ENCODE measurements at regions not wholly inside any gene's neighbourhood (a gene's known extent, or its start where the extent isn't known, plus 50 kb on each side); places are given as distances from the start of the nearest gene placed in this dataset.

DNA sequence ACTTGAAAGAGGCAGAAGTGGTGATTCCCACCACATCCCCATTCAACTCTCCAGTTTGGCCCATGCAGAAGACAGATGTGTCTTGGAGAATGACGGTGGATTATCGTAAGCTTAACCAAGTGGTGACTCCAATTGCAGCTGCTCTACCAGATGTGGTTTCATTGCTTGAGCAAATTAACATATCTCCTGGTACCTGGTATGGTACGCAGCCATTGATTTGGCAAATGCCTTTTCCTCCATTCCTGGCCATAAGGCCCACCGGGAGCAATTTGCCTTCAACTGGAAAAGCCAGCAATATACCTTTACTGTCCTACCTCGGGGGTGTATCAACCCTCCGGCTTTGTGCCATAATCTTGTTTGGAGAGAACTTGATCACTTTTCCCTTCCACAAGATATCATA is 411.5 kb upstream of the SMIM21 start:
- DNase-seq: no peak

GRCh38 chr18:75837316-75837715 is 409.8 kb upstream of the SMIM21 start:
- no peak for DNase-seq

- no peak for DNase-seq
Observed at GRCh38 chr18:75836516-75836915, 409.0 kb upstream of the SMIM21 start.

DNA sequence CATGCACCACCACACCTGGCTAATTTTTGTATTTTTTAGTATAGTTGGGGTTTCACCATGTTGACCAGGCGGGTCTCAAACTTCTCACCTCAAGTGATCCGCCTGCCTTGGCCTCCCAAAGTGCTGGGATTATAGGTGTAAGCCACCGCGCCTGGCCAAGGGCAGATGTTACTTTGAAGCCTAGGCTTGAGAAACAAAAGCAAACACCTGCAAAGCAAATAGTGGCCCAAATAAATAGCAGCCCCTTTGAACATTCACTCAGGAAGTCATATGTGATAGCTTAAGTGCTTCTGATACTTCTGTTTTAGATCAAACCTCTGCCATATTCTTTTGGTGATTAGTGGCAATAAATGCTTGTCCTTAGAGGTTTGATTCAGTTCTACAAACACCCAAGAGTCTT is 404.5 kb upstream of the SMIM21 start:
- DNase-seq: no peak

DNA sequence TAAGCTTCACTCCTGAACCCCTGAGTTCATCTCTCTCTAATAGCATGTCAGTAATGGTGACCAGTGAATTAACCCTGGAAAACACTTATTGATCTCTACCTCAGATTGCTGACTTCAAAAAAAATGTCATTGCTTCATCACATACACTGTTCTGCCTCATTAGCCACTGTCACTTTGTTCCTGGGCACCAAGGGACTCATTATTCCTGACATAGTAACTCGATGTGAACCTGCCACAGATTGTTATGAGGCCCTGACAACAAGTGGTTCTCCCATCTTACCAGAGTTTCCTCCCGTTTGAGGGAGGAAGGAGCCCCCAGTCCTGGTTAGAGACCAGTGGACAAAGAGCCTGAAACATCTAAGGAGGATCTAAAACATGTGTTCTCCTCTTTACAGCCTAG is 403.3 kb upstream of the SMIM21 start:
- DNase-seq: no peak

- no peak for DNase-seq
Observed at GRCh38 chr18:75829091-75829490, 401.6 kb upstream of the SMIM21 start.

DNA sequence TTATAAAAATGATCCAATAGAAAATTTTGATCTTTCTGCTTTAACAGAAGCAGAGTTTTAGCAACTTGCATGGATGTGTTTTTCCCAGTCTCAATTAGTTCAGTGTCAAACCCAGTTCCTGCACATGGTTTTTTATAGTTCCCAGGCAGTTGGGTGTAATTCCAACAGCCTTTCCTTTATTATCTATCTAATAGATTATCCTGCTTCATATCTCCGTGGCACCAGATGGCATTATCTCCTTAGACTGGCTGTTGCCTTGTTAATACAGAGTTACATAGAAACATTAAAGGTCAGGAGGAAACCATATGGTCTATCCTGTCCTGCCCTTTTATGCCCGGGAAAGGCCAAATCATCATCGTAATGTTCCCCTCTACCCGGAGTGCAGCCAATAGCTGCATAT is 400.9 kb upstream of the SMIM21 start:
- DNase-seq: no peak

DNA sequence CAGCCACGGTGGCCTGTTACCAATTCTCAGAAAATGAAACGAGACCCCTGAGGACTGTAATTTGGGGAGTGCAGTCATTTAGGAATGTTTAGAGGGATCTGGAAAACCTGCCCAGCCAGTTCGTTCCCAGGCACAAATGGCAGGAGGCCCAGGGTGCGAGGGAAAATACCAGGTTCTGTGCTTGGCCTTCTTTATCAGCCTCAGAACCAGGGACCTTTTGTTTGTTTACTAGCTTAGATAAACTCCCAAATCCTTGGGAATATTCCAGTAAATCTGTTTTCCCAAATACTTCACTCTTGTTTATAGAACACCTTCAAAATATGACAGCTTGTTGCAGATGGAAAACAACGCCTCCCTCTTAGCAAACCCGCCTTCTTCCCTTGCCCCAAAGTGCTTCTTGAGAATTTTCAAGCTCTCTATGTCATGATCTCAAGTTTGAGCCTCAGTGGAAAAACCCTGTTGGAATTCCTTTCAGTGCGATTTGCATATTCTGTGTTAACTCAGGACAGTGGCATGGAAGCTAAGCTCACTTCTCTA is 400.3 kb upstream of the SMIM21 start:
- DNase-seq: no peak

DNA sequence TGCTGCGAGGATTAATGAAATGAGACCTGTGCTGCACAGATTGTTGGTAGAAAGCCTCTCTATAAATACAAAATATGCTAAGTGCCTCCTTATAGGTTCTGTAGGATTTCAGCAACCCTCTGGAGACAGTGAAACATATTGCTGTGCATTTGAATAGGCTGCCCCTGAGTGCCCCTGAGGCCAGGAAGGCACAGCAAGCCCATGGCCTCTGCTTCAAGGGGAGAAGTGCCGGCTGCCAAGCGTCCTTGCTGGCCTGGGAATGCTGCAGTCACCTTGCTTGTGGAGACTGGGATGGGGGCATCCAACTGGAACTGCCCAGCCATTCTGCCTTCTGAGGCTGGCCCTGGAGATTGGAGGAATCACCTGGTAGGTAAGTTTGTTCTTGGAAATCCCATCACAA is 397.2 kb upstream of the SMIM21 start:
- no peak for DNase-seq

DNA sequence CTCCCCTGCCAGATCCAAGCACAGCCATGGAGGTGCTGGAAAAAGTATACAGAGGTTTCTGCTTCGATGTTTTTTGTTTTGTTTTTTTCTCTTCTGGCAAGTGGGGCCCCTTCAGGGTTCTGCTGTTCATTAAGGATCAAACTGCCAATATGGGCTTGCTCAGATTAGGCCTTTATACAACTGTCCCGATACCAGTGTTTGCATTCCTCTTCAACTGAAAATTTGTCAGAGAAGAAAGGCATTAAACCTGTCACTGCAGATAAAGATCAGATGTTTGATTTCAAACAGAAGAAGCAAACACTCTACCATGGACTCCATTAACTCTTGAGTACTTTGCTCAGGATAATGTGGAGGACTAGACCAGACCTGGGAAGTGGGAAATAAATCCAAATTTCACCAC is 396.0 kb upstream of the SMIM21 start:
- DNase-seq: no peak

DNA sequence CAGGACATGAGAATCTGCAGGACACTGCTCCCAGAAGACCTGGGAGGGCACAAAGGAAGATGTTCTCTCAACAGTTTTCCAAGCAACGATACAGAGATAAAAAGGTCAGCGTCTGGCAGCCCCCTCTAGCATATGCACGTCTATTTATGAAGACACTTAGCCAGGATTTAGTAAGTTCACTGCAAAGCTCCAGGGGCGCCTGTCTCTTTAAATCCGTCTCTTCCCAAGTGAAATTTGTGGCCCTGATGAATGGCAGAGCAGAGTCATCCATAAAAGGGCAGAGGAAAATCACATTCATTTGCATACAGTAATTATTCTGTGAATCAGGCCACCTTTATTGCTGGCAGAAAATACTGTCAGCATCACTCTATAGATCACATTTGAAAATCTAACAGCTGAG is 390.9 kb upstream of the SMIM21 start:
- no peak for DNase-seq

GRCh38 chr18:75815767-75816166 is 388.3 kb upstream of the SMIM21 start:
- no peak for DNase-seq

- no peak for DNase-seq
Observed at GRCh38 chr18:75812761-75813160, 385.3 kb upstream of the SMIM21 start.

GRCh38 chr18:75810961-75811551 is 383.6 kb upstream of the SMIM21 start:
- DNase-seq: no peak

- no peak for DNase-seq
Observed at GRCh38 chr18:75810516-75810915, 383.0 kb upstream of the SMIM21 start.

DNA sequence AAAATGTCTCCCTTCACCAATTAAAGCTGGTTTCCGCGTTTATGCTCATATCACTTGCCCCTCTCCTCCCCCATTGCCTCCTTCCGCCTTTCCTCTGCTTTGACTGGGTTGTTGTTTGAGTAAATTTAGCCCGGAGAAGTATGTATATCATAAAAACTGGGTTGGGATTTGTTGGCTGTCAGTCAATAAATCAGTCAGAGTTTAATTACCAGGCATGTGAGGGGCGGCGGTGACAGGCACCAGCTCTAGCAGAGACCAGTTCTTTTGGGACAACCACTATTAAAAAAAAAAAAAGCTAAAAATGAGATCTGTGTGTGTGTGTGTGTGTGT is 382.4 kb upstream of the SMIM21 start:
- no peak for DNase-seq

DNA sequence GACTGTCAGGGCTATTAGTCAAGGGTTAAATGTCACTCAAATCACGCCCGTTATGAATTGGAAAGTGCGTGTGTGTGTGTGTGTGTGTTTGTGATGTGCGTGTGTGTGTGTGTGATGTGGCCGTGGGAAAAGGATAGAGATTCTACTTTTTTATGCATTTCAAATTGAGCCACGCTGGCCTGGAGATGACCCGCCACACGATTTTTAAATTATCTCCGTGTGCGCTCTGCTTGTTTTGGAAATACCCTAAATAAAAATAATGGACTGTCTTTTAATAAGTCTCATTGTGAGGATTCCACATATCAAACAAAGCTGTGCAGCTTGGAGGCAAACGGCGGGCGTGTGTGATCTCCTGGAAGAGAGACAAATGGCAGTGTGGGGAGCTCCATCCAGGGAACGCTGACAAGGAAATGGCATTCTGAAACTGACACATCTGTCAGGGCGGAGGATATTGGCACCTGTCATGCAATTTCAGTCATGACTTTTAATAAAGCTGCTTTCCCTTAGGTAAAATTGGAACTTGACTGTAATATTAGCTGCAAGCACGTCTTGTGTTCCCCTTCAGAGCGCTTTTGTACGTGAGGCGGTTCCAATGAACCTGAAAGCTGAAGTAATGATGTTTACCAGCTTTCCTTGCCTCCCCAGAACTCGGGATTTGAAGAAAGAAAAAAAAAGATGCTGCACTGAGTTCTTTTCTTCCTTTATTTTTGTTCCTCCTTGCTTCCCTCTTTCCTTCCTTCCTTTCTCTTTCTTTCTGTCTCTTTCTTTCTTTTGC is 381.8 kb upstream of the SMIM21 start:
- no peak for DNase-seq

DNA sequence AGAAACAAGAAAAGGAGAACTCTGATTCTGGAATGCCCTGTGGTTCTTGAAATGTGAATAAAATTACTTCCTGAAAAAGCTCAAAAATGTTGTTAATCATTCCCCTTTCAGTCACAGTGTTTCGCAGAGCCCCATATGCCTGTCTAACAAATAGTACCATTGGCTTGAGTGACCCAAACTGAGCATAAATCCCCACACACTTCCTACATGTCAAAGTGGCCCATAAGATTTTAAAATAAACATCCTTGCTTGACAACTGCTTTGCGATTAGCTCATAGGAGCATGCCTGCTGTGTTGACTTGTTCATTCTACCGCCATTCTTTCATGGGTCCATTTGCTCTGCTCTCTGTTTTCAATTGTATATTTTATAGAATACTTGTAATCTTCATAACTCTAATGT is 377.8 kb upstream of the SMIM21 start:
- DNase-seq: no peak

- DNase-seq: no peak
Observed at GRCh38 chr18:75802681-75803080, 375.2 kb upstream of the SMIM21 start.

GRCh38 chr18:75801178-75801577 is 373.7 kb upstream of the SMIM21 start:
- no peak for DNase-seq

DNA sequence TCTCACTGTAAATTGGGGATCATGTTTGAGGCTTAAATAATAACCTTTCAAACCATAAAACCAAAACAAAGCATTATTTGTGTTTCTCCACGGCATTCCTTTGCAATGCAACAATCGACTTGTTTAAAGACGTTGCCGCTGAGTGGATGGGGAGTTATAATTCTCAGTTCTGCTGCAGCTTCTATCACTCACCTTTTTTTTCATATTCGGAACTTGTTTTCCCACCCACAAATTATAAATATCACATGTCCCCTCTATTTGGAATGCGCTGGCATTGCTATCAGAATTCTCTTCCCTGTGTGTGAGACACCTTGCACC is 372.8 kb upstream of the SMIM21 start:
- no peak for DNase-seq

DNA sequence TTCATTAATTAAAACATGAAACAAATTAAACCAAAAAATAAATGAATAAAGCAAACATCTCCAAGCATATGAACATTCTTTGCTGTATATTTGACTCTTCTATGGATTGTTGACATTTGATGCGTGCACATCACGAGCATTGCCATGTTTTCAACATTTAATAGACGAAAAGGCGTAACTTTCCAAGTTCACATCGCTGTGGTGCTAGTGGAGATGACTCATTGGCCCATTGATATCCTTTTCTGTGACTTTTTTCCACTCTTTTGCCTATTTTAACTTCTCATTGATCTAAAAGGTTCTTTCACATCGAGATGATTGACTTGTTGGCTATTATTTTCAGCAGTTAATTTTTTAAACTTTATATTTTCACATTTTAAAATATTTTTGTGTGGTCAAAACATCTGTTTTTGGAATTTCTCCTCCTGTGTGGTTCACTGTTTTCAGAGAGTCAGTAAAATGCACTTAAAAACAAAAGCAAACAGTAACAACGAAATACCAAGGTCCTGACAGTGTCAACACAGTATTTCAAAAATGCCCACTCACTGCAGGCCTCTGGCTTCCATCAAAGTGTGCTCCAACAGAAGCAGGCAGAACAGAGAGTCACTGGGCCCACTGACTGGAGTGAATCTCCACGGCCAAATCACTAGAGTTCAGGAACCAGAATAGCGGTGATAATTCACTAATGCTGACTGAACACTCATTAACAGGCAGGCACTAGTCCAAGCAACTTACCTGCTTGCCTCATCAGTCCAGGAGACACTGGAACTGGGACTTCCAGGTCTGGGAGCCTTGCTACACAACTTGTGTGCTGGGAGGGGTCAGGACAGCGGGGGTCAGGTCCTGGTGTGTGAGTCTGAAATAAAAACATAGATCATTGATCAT is 372.2 kb upstream of the SMIM21 start:
- no peak for DNase-seq

DNA sequence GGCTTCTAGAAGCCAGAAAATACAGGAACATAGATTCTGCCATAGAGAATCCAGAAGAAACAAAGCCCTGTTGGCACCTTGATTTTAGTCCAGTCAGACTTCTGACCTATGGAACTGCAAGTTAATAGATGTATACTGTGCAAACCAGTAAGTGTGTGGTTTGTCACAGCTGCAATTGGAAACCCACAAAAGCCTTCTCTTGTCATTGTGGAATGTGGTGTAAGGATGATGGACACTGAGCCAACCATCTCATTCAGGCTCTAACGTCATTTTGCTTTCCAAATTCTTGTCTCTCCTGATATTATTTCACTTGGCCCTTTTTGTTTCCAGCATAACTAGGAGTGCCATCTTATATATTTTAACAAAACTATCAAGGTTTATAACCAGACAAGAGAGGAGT is 369.5 kb upstream of the SMIM21 start:
- DNase-seq: no peak

- DNase-seq: no peak
Observed at GRCh38 chr18:75790796-75791195, 363.3 kb upstream of the SMIM21 start.

All from central memory CD4-positive, alpha-beta T cell (primary cell).